Skeletal muscle satellite cell (primary cell): ENCODE measurements at regions not wholly inside any gene's neighbourhood (a gene's known extent, or its start where the extent isn't known, plus 50 kb on each side); places are given as distances from the start of the nearest gene placed in this dataset.
A peak's percentile ranks its signal among the peaks of the same experiment; 100 is the strongest.
"Not testable (repeated sequence)": the region's sequence is repeated elsewhere in the genome, so short reads cannot be mapped to it uniquely, and the experiment has no call there.

Experiments used
- H3K27me3 ChIP-seq: 2 replicates; pipeline ENCODE4 v1.7.0; 2013; ENCODE audit warnings: low read length; ENCODE audit not compliant: control insufficient read depth, insufficient read depth
- H3K36me3 ChIP-seq: 2 replicates; pipeline ENCODE4 v1.7.0; 2013; ENCODE audit warnings: mild to moderate bottlenecking, control low read depth, low read length; ENCODE audit not compliant: insufficient read depth
- H3K4me1 ChIP-seq: 2 replicates; pipeline ENCODE4 v1.7.0; 2013; ENCODE audit warnings: low read length; ENCODE audit not compliant: control insufficient read depth, insufficient read depth
- H3K4me2 ChIP-seq: 2 replicates; pipeline ENCODE4 v1.7.0; 2013; ENCODE audit warnings: mild to moderate bottlenecking, low read length
- H3K4me3 ChIP-seq: 2 replicates; pipeline ENCODE4 v1.7.0; 2013; ENCODE audit warnings: low read length
- H3K9ac ChIP-seq: 2 replicates; pipeline ENCODE4 v1.7.0; 2013; ENCODE audit warnings: mild to moderate bottlenecking, low read depth, low read length, moderate library complexity
- H3K9me3 ChIP-seq: replicated peaks from 2 replicates; pipeline ENCODE4 v1.7.0; 2013; ENCODE audit warnings: mild to moderate bottlenecking, control low read depth, low read length

- H3K9me3 ChIP-seq: no peaks in the 10 kb centered on the region
- no peak overlapping the region for H3K4me2 ChIP-seq
- H3K9ac ChIP-seq: no peak overlapping the region
- H3K27me3 ChIP-seq: no peaks in the 10 kb centered on the region
- no peak overlapping the region for H3K4me3 ChIP-seq
- no peaks in the 10 kb centered on the region for H3K36me3 ChIP-seq
- H3K4me1 ChIP-seq: no peaks in the 10 kb centered on the region
Observed at GRCh38 chr14:56351861-56352260, 227.7 kb upstream of the TMEM260 start.

- Histone ChIP-seq H3K36me3 (no peaks in the 10 kb centered on the region), H3K4me3 (no peak overlapping the region), H3K4me2 (no peak overlapping the region)
Observed at GRCh38 chr14:56352999-56353398, 226.6 kb upstream of the TMEM260 start.

GRCh38 chr14:56357428-56357827, 222.2 kb upstream of the TMEM260 start:
- no peak overlapping the region for H3K4me3 ChIP-seq
- H3K27me3 ChIP-seq: no peaks in the 10 kb centered on the region
- no peak overlapping the region for H3K9ac ChIP-seq
- H3K9me3 ChIP-seq: no peaks in the 10 kb centered on the region
- H3K4me2 ChIP-seq: no peak overlapping the region
- peaks cover 9% of the 10 kb centered on the region for H3K4me1 ChIP-seq
- H3K36me3 ChIP-seq: no peaks in the 10 kb centered on the region

More at GRCh38 chr14:56352999-56353398, 226.6 kb upstream of the TMEM260 start:
- Histone ChIP-seq H3K9ac (no peak overlapping the region), H3K4me1 (peaks cover 2% of the 10 kb centered on the region), H3K27me3 (no peaks in the 10 kb centered on the region), H3K9me3 (no peaks in the 10 kb centered on the region)

GRCh38 chr14:56358275-56358674, 221.3 kb upstream of the TMEM260 start:
- Histone ChIP-seq H3K9me3 (no peaks in the 10 kb centered on the region), H3K27me3 (no peaks in the 10 kb centered on the region), H3K4me1 (peaks cover 9% of the 10 kb centered on the region), H3K4me3 (no peak overlapping the region), H3K4me2 (no peak overlapping the region), H3K36me3 (no peaks in the 10 kb centered on the region), H3K9ac (no peak overlapping the region)

- H3K9me3 ChIP-seq: no peaks in the 10 kb centered on the region
- H3K4me2 ChIP-seq: no peak overlapping the region
- no peaks in the 10 kb centered on the region for H3K36me3 ChIP-seq
- no peaks in the 10 kb centered on the region for H3K27me3 ChIP-seq
- no peak overlapping the region for H3K4me3 ChIP-seq
- no peak overlapping the region for H3K9ac ChIP-seq
- H3K4me1 ChIP-seq: peaks cover 9% of the 10 kb centered on the region
Observed at GRCh38 chr14:56358851-56359614, 220.6 kb upstream of the TMEM260 start.

GRCh38 chr14:56365663-56366062, 213.9 kb upstream of the TMEM260 start:
- not testable (repeated sequence) for H3K4me3 ChIP-seq, H3K27me3 ChIP-seq, H3K9me3 ChIP-seq, H3K36me3 ChIP-seq, H3K4me2 ChIP-seq, H3K9ac ChIP-seq, H3K4me1 ChIP-seq

- Histone ChIP-seq H3K36me3 (no peaks in the 10 kb centered on the region), H3K9ac (no peak overlapping the region), H3K4me3 (no peak overlapping the region), H3K4me1 (no peaks in the 10 kb centered on the region), H3K9me3 (no peaks in the 10 kb centered on the region), H3K27me3 (no peaks in the 10 kb centered on the region), H3K4me2 (no peak overlapping the region)
Observed at GRCh38 chr14:56367416-56367815, 212.2 kb upstream of the TMEM260 start.

- no peaks in the 10 kb centered on the region for H3K9me3 ChIP-seq
- H3K4me1 ChIP-seq: no peaks in the 10 kb centered on the region
- no peak overlapping the region for H3K9ac ChIP-seq
- H3K36me3 ChIP-seq: no peaks in the 10 kb centered on the region
- H3K4me2 ChIP-seq: no peak overlapping the region
- H3K4me3 ChIP-seq: no peak overlapping the region
- H3K27me3 ChIP-seq: no peaks in the 10 kb centered on the region
Observed at GRCh38 chr14:56371737-56372136, 207.9 kb upstream of the TMEM260 start.

GRCh38 chr14:56374421-56374820, 205.2 kb upstream of the TMEM260 start:
- no peaks in the 10 kb centered on the region for H3K27me3 ChIP-seq
- H3K36me3 ChIP-seq: no peaks in the 10 kb centered on the region
- peaks cover 20% of the 10 kb centered on the region for H3K4me1 ChIP-seq
- H3K4me3 ChIP-seq: no peak overlapping the region
- H3K9me3 ChIP-seq: no peaks in the 10 kb centered on the region
- H3K4me2 ChIP-seq: no peak overlapping the region
- H3K9ac ChIP-seq: no peak overlapping the region

GRCh38 chr14:56378046-56378445, 201.6 kb upstream of the TMEM260 start:
- Histone ChIP-seq H3K27me3 (no peaks in the 10 kb centered on the region), H3K4me3 (peak overlapping the region; percentile 53), H3K4me2 (peak overlapping the region; percentile 72), H3K4me1 (peaks cover 28% of the 10 kb centered on the region), H3K9me3 (no peaks in the 10 kb centered on the region), H3K9ac (no peak overlapping the region), H3K36me3 (no peaks in the 10 kb centered on the region)

- peak overlapping the region; percentile 72 for H3K4me2 ChIP-seq
- H3K4me3 ChIP-seq: peak overlapping the region; percentile 53
- H3K9ac ChIP-seq: no peak overlapping the region
- H3K36me3 ChIP-seq: no peaks in the 10 kb centered on the region
- no peaks in the 10 kb centered on the region for H3K27me3 ChIP-seq
- H3K9me3 ChIP-seq: no peaks in the 10 kb centered on the region
- H3K4me1 ChIP-seq: peaks cover 28% of the 10 kb centered on the region
Observed at GRCh38 chr14:56378475-56378877, 201.1 kb upstream of the TMEM260 start.

GRCh38 chr14:56379956-56380355, 199.6 kb upstream of the TMEM260 start:
- no peak overlapping the region for H3K9ac ChIP-seq
- H3K36me3 ChIP-seq: no peaks in the 10 kb centered on the region
- no peak overlapping the region for H3K4me2 ChIP-seq
- no peak overlapping the region for H3K4me3 ChIP-seq
- peaks cover 28% of the 10 kb centered on the region for H3K4me1 ChIP-seq
- H3K9me3 ChIP-seq: no peaks in the 10 kb centered on the region
- no peaks in the 10 kb centered on the region for H3K27me3 ChIP-seq
